LNCaP clone FGC (cell line): ENCODE measurements at regions not wholly inside any gene's neighbourhood (a gene's known extent, or its start where the extent isn't known, plus 50 kb on each side); places are given as distances from the start of the nearest gene placed in this dataset.

Source experiments
- DNase-seq: peaks from one replicate; pipeline ENCODE4 v3.0.0-alpha.2; 2011; ENCODE audit warnings: low read depth
- H3K4me3 ChIP-seq: 2 replicates; pipeline ENCODE4 v1.5.1; 2011; ENCODE audit warnings: mild to moderate bottlenecking, low read depth, low read length, control low read depth
- TF ChIP-seq, protein P1 (sequence below): IDR thresholded peaks from 2 replicates; pipeline ENCODE4 v1.5.1; 2012; ENCODE audit warnings: mild to moderate bottlenecking; ENCODE audit not compliant: control insufficient read depth, insufficient read depth; ENCODE audit errors: extremely low read depth

DNA sequence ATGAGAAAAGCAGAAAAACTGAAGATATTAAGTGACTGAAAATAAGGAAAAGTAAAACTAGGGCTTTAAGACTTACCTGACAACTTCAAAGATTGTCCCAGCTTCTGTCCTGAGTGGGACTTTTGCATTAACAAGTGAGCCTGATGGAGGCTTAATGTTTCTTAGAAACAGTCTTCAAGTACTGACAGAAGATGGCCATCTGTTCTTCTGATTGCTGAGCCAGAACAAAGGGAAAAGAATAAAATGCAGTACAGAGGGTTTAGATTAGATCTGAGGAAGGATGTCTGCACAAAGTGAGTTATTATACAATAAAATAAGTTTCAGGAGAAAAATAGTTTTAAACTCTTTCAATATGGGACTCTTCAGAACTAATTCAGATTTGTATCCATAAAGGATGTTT is 500.7 kb downstream of the CETN3 start:
- TF ChIP-seq, protein P1, sequence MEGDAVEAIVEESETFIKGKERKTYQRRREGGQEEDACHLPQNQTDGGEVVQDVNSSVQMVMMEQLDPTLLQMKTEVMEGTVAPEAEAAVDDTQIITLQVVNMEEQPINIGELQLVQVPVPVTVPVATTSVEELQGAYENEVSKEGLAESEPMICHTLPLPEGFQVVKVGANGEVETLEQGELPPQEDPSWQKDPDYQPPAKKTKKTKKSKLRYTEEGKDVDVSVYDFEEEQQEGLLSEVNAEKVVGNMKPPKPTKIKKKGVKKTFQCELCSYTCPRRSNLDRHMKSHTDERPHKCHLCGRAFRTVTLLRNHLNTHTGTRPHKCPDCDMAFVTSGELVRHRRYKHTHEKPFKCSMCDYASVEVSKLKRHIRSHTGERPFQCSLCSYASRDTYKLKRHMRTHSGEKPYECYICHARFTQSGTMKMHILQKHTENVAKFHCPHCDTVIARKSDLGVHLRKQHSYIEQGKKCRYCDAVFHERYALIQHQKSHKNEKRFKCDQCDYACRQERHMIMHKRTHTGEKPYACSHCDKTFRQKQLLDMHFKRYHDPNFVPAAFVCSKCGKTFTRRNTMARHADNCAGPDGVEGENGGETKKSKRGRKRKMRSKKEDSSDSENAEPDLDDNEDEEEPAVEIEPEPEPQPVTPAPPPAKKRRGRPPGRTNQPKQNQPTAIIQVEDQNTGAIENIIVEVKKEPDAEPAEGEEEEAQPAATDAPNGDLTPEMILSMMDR = no peak
- no peak overlapping the region for H3K4me3 ChIP-seq
- DNase-seq = no peak

DNA sequence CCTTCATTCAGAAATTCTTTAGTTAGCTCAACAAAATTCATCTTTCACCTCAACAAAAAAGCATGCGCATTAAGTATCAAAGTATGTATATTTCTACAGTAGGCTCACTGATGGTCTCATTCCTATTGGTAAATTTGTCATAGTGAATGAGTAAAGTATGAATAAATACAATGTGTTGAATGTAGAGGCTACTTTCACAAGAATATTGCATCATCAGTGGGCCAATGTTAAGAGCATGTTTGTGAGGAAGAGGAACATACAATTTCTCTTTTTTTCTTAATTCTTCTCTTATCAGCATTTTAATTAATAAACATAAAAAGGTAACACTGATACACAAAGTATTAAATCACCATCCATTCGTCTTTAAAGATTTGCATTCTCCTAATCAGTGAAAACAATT is 505.1 kb downstream of the CETN3 start:
- DNase-seq = no peak
- no peak overlapping the region for H3K4me3 ChIP-seq
- TF ChIP-seq, protein P1 = no peak

DNA sequence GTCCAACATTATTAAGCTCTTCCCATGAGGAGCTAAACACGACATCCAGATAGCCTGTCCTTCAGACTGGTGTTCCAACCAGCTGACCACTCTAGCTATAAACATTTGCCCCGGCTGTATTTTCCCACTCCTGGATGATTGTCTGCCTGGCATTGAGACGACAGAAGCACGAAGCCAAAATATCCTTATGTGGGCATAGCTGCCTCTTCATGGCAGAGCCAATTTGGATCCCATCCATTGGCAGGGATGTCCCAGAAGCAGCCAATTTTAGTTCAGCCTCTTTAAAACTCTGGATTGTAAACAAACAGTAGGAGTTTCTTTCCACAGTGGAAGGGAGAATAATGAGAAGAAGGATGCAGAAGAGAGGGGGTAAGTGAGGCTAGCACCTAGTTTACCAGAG is 507.6 kb downstream of the CETN3 start:
- no peak overlapping the region for H3K4me3 ChIP-seq
- TF ChIP-seq, protein P1 = no peak
- peak; percentile 7 for DNase-seq

DNA sequence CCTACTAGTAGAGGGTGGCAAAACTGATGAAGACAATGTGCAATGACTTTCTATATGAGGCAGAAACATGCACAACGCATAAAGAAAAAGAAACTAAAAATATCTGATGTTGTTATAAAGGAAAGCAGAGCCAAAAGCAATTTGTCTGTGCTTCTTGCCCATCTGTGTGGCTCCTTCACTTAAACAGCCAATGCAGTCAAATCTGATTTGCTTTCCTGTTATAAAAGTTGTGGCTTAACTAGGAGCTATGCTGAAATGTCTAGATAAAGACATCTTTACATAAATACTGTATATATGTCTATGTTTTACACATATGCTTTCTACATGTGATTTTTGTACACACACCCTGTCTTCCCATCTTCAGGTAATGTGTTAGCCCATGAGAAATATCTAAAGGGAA is 508.2 kb downstream of the CETN3 start:
- DNase-seq = no peak
- TF ChIP-seq, protein P1 = no peak
- no peak overlapping the region for H3K4me3 ChIP-seq

DNA sequence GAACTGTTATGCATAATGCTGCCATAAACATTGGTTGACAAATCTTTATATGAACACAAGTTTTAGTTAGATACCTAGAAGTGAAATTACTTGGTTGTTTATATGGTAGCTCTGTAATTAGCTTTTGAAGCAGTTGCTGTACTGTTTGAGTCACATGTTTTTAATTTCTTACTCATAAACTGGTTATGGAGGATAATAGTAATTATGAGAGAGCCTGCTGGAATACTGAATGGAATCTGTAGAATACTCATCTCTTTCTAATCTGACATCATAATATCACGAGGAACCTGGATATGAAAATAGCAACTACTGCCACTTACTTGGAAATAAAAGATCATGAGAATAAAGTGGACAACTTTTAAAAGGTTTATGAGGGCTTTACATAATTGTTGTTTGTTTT is 509.2 kb downstream of the CETN3 start:
- no peak overlapping the region for H3K4me3 ChIP-seq
- no peak for DNase-seq
- TF ChIP-seq, protein P1 = no peak

DNA sequence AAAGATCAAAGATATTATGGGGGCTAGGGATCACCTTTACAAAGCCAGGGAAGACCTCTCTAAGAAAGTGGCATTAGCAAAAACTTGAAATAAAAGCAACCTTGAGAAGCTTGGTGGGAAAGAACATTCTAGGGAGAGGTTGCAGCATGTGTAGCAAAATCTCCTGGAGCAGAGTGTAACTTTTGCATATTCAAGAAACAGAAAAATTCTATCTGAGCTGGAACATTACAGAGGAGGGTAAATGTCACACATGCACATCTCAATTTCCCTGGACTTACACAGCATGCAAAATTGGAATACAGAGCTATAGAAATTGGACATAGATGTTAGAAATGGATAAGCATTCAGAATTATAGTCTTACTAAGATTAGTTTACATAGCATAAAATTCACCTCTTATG is 510.0 kb downstream of the CETN3 start:
- TF ChIP-seq, protein P1 = no peak
- H3K4me3 ChIP-seq = no peak overlapping the region
- no peak for DNase-seq

DNA sequence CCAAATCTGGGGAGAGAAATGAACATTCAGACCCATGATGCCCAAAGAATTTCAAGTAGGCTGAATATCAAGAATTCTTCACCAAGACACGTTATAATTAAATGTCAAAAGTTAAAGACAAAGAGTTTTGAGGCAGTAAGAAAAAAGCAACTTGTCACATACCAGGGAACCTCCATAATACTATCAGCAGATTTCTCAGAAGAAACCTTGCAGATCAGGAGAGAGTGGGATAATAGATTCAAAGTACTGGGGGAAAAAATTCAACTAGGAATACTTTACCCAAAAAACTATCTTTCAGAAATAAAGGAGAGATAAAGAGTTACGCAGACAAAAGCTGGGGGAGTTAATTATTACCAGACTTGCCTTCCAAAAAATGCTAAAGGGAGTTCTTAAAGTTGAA is 516.0 kb downstream of the CETN3 start:
- TF ChIP-seq, protein P1 = no peak
- H3K4me3 ChIP-seq = no peak overlapping the region
- no peak for DNase-seq
